GM18511 (cell line): ENCODE measurements at regions not wholly inside any gene's neighbourhood (a gene's known extent, or its start where the extent isn't known, plus 50 kb on each side); places are given as distances from the start of the nearest gene placed in this dataset.
A peak's percentile ranks its signal among the peaks of the same experiment; 100 is the strongest.

ENCODE experiments used
- ATAC-seq: cut with Tn5 transposase; IDR thresholded peaks from one replicate; pipeline ENCODE4 v1.9.1; 2021; ENCODE audit warnings: mild to moderate bottlenecking, moderate library complexity; ENCODE audit not compliant: unreplicated experiment

DNA sequence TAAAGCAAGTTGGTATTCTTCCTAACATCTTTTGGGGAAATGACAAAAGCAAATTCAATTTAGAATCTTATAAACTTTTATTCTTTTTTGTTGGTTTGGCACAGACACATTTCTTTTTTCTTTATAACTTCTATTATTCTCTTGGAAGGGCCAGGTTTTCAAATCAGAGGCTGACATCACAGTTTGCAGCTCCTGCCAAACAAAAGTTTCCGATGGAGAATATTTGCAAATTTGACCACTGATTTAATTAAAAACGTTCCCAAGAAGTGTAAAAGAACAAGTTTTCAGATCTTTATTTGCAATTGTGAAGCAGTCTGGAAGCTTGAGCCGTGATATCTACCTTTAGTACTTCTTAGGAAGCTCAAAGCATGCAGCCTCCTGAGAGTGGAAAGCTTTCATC, 53.8 kb upstream of the CD83 start:
- no peak for ATAC-seq

GRCh38 chr6:14065350-14065749, 52.2 kb upstream of the CD83 start:
- no peak for ATAC-seq

- peak; percentile 61 for ATAC-seq
Observed at GRCh38 chr6:14066782-14067406, 50.7 kb upstream of the CD83 start.

DNA sequence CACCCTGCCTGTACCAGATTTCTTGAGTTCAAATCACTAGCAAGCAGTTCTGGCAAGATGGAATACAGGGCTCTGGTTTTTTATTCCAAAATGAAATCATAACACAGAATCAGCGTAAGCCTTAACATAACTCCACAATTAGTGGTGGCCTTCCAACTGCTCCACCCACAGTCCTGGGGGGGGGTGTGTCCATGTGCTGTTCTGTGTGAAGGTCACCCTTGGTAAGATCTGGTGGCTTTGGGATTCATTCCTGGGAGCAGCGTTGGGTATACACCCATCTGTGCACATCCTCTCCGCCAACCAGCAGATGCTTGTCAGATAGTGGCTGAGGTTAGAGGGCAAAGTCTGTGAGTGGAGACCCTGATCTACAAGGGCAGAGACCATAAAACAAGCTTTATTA, 49.9 kb upstream of the CD83 start:
- ATAC-seq, result no peak
